ENCODE measurements at regions not wholly inside any gene's neighbourhood (a gene's known extent, or its start where the extent isn't known, plus 50 kb on each side); places are given as distances from the start of the nearest gene placed in this dataset.
A peak's percentile ranks its signal among the peaks of the same experiment; 100 is the strongest.

DNA sequence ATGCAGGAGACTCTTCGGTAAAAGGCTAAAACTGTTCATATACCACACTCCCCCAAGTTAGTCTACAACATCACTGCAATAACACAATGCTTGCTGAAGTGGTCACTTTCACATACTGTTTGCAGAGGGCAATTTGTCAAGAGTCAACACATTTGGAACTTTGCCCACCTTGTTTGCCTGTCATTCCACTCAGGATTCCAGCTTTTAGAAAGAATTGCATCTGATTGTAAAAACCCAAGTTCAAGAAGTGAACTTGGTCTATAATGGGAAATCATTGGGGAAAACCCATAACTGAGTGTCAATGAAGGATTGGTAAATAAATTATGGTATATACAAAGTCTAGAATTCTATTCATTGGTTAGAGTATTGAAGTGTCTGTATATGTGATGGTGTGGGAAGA, 120.5 kb downstream of the GADD45G start:
- DNase-seq = no peak

DNA sequence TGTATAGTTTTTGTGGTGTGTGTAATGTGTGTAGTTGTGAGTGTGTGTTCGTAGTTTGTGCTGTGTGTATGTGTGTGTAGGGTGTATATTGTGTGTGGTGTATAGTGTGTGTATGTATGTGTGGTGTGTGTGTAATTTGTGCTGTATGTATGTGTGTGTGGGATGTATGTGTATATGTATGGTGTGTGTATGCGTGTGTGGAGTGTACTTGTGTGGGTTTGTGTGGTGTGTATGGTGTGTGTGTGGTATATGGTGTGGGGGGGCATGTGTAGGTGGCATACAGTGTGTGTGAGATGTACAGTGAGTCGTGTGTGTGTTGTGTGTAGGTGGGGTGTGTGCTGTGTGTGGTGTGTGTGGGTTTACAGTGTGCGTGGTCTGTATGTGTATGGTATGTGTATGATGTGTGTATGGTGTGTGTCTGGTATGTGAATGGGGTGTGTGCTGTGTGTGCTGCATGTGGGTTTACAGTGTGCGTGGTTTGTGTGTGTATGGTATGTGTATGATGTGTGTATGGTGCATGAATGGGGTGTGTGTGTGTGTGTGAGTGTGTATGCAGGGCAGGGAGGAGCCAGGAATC, 125.2 kb downstream of the GADD45G start:
- DNase-seq = no peak

DNA sequence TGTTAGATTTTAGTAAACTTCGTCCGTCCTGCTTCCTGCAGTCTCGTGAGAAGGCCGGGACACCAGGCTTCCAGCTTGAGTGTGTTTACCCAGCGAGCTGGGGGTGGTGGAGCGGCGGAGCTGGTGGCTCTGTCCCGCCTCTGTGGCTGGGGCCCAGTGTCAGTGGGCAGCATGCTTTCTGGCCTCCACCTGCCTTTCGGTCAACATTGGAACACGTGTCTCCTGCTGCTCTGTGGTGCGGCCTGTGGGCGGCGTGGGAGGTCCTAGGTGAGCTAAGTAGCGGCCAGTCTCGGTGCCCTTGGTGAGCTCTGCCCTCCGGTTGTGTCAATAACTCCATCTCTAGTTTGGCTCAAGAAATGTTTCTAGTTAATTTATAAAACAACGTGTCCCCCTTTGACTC, 125.9 kb downstream of the GADD45G start:
- DNase-seq = no peak

DNA sequence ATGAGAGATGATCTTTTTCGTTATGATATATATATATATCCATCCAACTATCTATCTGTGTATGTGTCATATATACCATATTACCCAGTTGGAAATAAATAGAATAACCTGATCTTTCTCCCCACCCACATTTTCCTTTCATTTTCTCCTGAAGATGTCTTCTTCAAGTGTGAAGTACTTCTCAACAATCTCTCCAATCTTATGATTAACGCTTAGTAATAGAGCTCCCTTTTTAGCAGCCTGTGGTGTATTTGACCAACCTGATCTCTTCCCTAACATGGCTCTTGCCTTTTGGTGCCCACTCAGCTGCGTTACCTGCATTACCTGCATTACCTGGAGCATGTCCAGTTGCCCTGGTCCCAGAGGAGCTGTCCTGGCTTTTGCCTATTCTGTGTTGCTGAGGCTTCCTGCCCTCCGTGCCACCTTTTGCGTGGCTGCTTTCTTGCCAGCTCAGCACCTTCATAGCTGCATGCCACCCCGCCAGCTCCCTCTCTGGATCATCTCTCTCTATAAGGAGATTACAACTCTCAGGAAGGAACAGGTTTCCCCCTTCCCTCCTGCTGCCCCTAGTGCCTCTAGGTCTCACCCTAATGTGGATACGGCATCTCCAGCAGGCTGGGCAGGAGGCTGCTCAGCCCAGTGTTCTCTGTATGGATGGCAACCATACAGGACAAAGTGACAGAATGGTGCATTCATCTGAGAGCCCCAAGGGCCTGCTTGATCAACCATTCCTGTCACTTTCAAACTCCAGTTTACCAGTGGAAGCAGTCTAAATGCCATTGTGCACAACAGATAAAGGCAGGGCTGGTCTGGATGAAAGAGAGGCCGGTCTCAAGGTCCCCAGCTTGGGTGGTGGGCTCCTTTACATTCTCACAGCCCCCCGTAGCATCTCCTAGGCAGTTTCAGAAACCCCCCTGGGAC, 126.7 kb downstream of the GADD45G start:
- DNase-seq = no peak

DNA sequence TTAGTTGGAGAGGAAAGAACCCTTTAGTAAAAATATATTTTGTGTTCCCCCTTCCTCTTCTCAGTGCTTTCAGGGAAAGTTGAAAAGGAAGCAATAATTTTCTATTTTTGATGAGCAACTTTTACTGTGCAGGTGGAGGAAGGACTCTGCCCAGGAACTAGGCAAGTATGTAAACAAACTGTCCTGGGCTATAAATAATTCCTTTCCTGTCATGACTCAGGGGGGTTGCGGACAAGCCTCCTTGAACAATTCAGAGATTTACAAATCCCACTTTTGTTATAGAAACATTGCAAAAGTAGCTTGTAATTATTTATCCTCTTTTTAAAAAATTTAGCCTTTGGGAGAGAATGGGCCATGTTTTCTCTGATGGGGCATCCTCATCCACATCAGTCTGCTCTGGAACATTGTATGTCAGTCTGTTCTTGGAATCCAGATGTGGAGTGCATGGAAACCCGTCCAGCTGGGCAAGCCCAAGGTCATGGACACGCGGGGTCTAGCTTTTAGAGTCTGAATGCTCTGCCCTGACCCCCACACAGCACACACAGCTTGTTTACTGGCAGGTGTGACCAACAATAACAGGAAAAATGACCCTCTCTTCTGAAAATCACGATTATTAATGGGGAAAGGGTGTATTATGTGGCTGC, 127.6 kb downstream of the GADD45G start:
- DNase-seq = no peak

DNA sequence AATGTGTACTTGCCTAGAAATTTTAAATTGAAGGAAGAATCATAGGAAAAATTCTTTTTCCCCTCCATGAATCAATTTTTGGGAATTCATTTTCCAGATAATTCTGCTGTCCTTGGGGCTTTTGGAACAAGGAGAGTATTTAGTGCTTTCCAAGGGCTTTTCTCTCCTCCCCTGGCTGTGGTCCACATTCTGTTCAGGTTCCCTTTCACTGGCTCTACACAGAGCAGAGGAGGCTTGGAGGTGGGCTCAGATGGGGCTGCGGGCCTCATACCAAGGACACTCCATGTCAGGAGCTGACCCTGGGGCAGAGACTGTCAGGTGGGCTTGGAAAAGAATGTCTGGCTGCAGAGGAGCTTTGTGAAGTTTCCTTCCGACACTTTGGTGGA, 128.1 kb downstream of the GADD45G start:
- no peak for DNase-seq

DNA sequence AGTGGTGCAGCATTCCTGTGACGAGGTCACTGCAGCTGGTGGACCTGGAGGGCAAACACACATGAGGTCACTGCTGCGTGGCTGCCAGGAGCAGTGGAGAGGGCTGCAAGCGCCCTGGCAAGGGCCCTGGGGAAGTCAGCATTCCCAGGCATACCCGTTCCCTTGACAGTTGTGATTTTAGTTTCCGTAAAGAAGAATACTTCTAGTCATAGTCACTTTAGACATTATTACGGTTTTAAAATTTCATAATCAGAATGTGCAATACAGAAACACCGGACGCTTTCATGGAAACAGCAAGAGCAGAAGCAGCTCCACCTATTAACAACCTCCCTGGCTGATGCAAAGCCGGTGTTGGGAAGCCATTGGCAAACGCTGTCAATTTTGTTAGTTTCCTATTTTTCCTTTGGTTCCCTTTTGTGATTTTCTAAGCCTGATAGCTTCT, 129.8 kb downstream of the GADD45G start:
- no peak for DNase-seq

DNA sequence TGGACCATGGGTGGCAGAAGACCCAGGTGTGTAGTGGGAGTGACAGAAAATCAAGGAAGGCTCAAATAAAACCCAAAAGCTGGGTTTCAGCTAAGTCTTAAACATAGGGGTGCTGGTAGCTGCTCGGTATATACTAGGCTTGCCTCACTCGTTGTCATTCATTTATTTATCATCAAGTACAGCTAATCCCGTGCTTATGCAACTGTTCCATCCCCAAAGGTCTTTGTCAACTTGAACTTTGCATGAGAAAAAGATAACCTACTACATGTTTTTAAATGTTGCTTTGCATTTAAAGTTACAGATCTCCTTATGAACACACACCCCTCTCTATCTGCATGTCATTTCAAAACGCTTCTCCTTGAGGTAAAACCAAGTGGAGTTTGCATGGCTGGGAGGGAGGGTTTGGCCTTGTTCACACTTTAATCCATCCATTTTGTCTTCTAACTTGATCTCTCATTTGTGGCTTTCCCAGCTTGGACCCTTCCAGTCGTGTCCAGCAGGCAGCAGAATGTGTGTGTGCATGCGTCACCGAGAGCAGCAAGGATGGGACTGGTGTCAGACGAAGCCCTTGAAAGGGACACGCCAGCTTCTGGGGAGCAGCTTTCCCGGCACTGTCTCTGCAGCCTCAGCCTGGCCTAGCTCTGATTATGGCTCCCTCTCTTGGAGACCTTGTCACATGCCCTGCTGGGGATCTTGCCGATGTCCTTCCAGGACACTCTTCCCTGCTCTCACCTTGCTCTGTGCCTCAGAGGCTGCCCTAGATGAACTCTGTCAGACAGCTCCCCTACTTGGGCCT, 133.5 kb downstream of the GADD45G start:
- no peak for DNase-seq

DNA sequence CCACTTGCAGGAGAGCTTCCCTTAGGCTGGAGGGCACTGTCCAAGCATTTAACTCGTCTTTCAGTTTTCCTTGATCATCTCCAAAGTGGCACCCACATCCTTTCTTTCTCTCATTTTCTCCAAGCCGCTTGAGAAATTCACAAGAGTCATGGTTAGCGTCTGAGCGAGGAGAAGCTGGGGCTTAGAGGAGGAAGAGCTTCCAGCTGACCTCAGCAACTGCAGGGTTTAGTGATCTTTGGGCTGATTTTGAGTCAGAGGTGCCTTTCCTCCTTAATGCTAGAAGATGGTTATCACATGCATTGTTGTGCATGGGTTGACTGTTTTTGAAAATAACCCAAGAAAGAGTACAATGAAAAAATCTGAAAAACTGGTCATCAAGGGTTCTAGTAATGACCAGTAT, 134.7 kb downstream of the GADD45G start:
- no peak for DNase-seq

DNA sequence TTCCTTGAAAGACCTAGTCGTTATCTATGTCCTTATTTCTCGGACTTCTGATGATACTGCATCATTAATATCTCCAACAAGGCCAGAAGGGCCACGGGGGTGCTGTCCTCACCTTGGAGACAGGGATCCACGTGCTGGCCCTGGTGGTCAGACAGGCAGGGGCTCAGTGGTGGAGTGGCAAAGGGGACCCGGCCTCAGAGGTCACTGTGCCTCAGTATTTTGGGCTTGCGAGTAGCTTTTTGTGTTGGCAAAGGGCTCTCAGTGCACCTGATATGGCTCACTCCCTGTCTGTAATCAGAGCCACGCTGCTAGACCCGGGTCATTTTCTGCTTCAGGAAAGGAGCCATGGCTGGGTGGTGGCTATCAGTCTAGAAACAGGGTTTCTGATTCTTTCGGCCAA, 135.1 kb downstream of the GADD45G start:
- no peak for DNase-seq

DNA sequence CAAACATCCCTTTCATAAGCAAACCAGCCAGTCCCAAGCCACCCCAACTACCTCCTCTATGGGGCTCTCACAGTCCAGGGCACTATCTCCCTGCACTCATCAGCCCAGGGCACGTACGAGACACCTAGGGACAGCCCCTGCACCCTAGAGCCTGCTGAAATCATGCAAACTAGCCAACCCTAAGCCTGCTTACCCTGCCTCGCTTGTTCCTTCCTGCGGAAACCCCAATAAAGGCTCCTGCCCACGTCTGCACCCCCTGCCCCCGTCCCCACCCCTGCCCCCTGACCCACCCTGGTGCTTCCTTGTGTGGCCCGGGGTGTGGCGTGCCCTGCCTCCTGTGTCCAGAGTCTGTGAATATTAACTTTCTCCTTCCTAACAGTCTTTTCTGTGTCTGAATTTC, 135.9 kb downstream of the GADD45G start:
- DNase-seq = no peak

DNA sequence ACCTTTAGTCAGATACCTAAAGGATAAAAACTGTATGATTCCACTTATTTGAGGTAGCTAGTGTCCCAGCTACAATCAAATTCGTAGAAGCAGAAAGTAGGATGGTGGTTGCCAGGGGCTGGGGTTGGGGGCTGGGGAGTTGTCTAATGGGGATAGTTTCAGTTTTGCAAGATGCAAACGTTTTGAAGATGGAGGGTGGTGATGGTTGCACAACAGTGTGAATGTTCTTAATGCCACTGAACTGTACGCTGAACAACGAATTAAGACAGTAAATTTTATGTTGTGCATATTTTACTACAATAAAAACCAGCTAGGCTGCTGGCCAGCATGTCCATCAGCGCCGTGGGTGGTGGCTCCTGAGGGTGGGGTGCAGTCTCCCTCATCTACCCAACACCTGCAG, 137.8 kb downstream of the GADD45G start:
- no peak for DNase-seq

DNA sequence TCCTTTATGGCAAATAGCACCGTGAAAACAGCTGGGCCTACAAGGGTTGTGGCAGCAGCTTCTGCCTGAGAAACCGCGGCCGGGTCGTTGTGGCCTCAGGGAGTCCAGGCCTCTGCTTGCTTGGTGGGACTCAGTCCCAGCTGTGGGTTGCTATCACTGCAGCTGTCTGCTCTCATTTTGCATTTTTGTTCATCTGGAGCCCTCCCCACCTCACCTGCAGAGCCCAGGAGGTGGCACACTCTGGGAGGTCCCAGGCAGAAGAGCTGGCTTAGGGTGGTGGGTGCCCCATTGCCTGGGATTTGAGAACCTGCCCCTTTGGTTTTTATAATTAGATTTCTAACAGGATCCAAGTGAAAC, 138.4 kb downstream of the GADD45G start:
- no peak for DNase-seq

DNA sequence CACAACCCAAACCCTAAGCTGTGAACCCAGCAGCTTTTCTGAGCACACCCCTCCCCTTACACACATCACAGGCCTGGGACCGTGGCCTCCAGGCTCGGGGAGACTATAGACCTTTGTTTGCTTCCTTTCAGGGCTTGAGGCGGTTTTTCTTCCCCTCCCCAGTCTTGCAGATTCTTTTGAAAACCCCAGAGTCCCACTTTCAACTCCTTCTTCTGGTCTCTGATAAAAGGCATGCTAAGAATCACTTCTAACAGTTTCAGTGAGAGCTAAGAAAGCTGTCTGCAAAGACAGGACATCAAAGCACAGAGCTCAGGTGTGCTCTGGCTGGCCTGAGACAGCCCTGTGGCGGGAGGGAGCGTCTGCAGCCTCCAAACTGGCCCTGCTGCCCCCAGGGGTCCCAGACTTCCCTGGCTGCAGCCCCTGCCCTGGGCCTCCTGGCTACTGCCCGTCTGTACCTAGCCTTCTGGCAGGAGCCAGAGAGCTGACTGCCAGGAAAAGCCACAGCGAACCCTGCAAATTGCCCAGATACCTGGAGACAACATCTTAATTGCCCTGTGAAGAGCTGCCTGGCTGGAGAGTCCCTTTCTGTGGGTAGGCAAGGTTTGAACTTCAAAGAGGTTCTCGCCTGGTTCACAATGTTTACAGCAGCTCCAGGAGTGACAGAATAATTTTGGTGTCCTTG, 138.9 kb downstream of the GADD45G start:
- peak; percentile 23 for DNase-seq

DNA sequence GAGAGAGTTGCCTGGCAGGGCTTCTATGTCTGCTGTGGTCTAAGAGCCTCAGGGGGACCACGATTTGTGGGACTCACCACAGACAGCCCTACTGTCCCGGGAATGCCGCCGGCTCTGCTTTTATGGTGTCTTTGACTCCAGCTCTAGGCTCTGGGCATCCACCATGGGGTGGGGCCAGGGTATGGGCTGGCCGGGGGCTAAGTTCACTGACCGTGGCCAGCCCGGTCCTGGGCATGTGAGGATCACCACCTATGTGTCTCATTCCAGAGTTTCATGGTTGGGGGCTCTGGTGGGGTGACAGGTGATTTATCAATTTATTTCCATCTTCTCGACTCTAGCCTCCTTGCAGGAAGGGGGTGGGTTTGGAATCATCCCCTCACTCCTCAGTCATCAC, 139.4 kb downstream of the GADD45G start:
- no peak for DNase-seq

DNA sequence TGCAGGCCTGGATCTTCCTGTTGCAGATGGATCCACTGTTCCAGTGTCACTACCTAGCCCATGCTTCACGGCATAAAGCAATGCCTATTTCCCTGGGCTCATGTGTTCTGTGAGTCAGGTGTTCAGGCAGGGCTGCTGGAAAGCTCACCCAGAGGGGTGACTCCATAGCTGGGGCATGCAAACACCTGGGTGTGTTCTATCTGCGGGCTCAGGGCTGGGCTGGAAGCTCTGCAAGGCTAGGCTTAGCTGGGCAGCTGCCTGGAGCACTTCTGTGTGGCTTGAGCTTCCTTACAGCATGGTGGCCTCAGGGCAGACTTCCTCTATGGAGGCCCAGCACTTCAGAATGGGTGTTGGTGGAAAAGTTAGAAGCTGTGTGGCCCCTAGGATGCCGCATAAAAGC, 139.9 kb downstream of the GADD45G start:
- no peak for DNase-seq

DNA sequence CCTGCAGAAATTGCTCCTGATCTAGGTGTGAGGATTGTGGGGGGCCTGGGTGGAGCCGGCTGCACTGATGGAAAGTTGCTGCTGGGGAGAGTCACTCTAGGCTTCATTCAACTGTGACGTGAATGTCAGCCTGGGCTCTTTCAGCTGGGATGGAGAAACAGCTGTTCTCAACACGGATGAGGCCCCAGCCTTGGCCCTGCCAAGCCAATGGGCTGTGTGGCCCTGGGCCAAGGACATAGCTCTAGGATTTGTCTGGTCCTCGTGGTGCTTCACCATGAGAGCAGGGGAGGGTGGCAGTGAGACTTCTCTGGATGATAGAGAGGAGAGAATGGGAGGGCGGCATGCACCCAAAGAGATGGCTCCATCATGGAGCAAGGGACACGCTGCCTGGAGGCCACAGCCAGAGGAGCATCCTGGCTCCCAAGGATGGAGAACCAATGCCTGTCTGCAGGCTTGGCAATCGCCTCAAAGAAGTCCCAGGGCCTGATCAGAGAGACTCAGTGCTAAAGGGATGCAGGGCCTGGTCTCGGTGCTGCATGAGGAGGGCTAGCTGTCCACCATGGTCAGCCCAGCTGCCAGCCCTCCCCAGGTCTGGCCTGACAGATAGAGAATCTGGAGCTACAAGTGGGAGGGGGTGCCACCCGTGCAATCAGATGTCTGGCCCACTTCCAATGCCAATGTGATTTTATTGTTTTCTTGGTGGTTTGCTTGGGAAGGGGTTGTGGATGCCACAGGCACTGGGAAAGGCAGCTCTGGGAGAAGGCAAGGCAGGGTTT, 141.0 kb downstream of the GADD45G start:
- no peak for DNase-seq

DNA sequence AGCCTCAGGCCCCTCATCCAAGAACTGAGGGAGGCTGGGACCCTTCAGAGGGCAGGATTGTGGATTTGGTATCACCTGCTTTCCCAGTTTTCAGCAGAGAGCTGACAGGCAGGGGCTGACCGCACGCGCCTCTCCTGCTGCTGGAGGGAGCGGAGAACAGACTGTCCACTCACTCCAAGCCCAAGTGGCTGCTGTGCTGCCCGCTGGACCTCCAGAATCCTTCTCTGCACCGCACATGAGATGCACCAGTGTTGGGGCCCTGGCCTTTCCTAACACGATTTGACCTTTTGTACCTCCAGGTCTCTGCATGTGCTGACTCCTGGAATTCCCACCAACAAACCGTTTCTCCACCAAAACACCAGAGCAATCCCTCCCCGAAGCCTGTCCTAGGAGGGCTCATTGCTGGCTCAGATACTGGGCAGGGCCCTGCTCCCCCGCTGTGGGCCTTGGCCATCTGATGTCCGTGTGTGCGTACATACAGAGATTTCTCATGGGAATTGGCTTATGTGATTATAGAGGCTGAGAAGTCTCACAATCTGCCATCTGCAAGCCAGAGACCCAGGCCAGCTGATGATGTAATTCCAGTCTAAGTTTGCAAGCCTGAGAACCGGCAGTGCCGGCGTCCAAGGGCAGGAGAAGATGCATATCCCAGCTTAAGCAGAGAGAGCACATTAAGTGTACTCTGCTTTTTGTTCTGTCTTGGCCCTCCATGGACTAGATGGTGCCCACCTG, 141.7 kb downstream of the GADD45G start:
- no peak for DNase-seq

DNA sequence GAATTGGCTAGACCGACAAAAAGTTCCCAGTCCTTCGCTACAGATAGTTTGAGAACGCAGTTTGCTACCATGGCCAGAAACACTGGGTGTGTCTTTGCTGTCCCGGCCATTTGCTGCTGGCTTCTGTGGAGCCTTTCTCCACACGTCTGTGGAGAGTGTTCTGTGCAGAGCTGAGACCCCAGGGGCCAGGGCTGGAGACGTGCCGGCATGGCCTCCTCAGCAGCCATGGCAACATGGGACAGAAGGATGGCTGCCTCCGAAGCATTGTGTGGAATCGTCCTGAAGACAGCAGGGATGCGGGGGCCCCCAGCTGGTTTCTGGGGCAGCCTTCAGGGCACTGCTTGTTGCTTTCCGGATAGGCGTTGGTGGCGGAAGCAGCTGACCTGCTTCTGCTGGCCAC, 142.8 kb downstream of the GADD45G start:
- DNase-seq = no peak

DNA sequence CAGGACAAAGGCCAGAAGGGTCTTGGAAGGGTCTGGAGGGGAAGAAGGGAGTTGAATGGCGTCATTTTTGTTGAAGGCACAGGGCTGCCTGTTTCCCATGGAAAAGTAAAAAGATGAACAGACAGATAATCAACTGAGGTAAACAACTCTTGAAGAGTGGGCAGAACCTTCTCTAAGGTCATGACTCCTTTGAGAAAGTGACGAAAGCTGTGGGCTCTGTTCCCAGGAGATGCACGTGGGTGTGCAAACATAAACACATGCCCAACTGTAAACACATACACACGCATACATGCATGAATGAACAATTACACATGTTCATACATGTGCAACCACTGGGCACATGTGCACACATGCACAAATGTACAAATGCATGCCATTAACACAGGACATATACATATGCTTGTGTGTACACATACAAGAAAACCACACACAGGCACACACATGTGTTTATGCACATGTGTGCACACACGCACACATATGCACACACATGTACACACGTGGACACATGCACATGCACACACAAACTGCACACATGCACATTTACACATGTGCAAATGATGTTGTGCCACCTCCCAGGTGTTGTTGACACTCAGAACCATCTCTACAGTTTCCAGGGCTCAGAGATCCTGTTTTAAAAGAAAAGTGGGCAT, 143.3 kb downstream of the GADD45G start:
- DNase-seq = no peak
